Upper lobe of left lung (tissue), 6 donors: ENCODE measurements at regions not wholly inside any gene's neighbourhood (a gene's known extent, or its start where the extent isn't known, plus 50 kb on each side); places are given as distances from the start of the nearest gene placed in this dataset.
"Not testable (repeated sequence)": the region's sequence is repeated elsewhere in the genome, so short reads cannot be mapped to it uniquely, and the experiment has no call there.

ENCODE experiments used
- ATAC-seq, 2 donors: fragments of 200-7000 bp; cut with Tn5 transposase; one replicate each; pipeline ENCODE4 v1.9.1; 2022; ENCODE audit warnings: mild to moderate bottlenecking in 2 of 2, moderate library complexity in 2 of 2; ENCODE audit not compliant: low FRiP score in 2 of 2
- DNase-seq, 2 donors: peaks; one replicate each; pipeline ENCODE4 v3.0.0-alpha.2; 2019 to 2020
- H3K27ac ChIP-seq, 4 donors: fragments of 200-600 bp; sonication (generic); one replicate each; pipeline ENCODE4 v1.5.1; 2016 to 2019
- H3K27me3 ChIP-seq, 4 donors: fragments of 200-600 bp; sonication (generic); one replicate each; pipeline ENCODE4 v1.5.1; 2017 to 2019
- H3K36me3 ChIP-seq, 4 donors: fragments of 200-600 bp; sonication (generic); one replicate each; pipeline ENCODE4 v1.5.1; 2016 to 2019
- H3K4me1 ChIP-seq, 4 donors: fragments of 200-600 bp; sonication (generic); one replicate each; pipeline ENCODE4 v1.5.1; 2018 to 2019
- H3K4me3 ChIP-seq, 4 donors: fragments of 200-600 bp; sonication (generic); one replicate each; pipeline ENCODE4 v1.5.1; 2017 to 2019; ENCODE audit warnings: mild to moderate bottlenecking in 2 of 4, moderate library complexity in 1 of 4
- H3K9me3 ChIP-seq, 4 donors: fragments of 200-600 bp; sonication (generic); one replicate each; pipeline ENCODE4 v1.5.1; 2018 to 2019
- EP300 ChIP-seq, 4 donors: sonication (generic); formaldehyde crosslinking; IDR thresholded peaks; one replicate each; pipeline ENCODE4 v1.5.1; 2017; ENCODE audit warnings: antibody characterized with exemption in 4 of 4, control low read depth in 2 of 4
- POLR2A ChIP-seq, 4 donors: fragments of 450-650 bp; IDR thresholded peaks; one replicate each; pipeline ENCODE4 v1.5.1; 2016 to 2017; ENCODE audit warnings: antibody characterized with exemption in 4 of 4, mild to moderate bottlenecking in 2 of 4
- POLR2AphosphoS5 ChIP-seq, 2 donors: sonication (generic); formaldehyde crosslinking; IDR thresholded peaks; one replicate each; pipeline ENCODE4 v1.5.1; 2017; ENCODE audit warnings: antibody characterized with exemption in 2 of 2
- WGBS, 2 donors: methylation state at CpG; one replicate each; pipeline ENCODE4 v1.1.5; 2017 to 2018; 5-methylcytosine and 5-hydroxymethylcytosine counted together
- TF ChIP-seq, protein P1 (sequence below), 6 experiments: fragments of 450-650 bp in 4 of 6; fragments of 200-600 bp in 2 of 6; sonication (generic) in 2 of 6; IDR thresholded peaks; one replicate each; pipeline ENCODE4 v1.5.1; 2016 to 2019; ENCODE audit warnings: antibody characterized with exemption in 6 of 6
- donor health status: DM: no; HTN: no; CAD: no; lungs with moderate emphysema.
- donor health status: DM: no; HTN: yes; CAD: no; lungs with severe emphysema.

DNA sequence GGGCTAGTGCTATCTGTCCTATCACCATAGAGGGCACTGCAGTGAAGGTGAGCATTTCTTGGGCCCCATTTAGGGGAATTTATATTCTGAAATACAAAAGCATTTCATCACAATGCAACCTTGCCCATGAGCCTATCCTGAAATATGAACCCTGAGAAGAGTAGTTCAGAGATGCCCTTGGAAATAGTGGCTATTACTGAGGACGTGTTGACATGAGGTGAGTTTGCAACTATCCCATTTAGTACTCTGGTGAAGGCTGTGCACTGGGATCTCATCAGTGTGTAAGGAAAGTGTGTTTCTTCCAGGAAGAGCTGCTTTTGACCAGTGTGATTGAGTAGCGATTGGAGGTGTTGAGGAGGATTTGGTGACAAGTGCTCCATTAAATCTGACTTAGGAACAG is 149.3 kb upstream of the EOLA2 start:
- Histone ChIP-seq H3K27ac (no peak overlapping the region), H3K4me1 (no peaks in the 10 kb centered on the region), H3K27me3 (no peaks in the 10 kb centered on the region), H3K36me3 (no peaks in the 10 kb centered on the region), H3K4me3 (no peak overlapping the region), H3K9me3 (no peaks in the 10 kb centered on the region)
- DNase-seq: no peak
- ATAC-seq: no peak
- 66 to 80% methylated on average over 1 to 2 of the region's 2 CpGs for WGBS, 2 donors
- TF ChIP-seq EP300 (IDR thresholded peaks at IDR 0.05) (no peak), POLR2AphosphoS5 (IDR thresholded peaks at IDR 0.05) (no peak), POLR2A (IDR thresholded peaks at IDR 0.05) (no peak)
- TF ChIP-seq, protein P1, sequence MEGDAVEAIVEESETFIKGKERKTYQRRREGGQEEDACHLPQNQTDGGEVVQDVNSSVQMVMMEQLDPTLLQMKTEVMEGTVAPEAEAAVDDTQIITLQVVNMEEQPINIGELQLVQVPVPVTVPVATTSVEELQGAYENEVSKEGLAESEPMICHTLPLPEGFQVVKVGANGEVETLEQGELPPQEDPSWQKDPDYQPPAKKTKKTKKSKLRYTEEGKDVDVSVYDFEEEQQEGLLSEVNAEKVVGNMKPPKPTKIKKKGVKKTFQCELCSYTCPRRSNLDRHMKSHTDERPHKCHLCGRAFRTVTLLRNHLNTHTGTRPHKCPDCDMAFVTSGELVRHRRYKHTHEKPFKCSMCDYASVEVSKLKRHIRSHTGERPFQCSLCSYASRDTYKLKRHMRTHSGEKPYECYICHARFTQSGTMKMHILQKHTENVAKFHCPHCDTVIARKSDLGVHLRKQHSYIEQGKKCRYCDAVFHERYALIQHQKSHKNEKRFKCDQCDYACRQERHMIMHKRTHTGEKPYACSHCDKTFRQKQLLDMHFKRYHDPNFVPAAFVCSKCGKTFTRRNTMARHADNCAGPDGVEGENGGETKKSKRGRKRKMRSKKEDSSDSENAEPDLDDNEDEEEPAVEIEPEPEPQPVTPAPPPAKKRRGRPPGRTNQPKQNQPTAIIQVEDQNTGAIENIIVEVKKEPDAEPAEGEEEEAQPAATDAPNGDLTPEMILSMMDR (IDR thresholded peaks at IDR 0.05): no peak

DNA sequence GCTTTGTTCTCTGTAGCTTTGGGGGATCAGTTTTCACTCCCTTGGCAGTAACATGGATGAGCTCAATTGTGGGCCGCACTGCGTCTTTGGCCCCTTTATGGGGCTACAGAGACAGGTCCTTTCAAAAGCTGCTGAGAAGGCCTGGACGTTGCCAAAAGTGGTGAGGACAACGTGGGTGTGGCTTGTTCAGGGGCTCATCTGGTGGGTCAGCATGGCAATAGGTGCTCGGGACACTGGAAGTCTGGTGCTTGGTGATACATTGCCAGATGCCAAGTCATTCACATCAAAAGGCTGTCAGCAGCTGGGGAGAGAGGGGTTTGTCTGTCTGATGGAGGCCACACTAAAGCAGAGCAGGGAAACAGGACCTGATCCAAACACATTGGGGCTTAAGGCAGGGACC is 149.8 kb upstream of the EOLA2 start:
- Histone ChIP-seq H3K4me1 (no peaks in the 10 kb centered on the region), H3K9me3 (no peaks in the 10 kb centered on the region), H3K27ac (no peak overlapping the region), H3K36me3 (no peaks in the 10 kb centered on the region), H3K4me3 (no peak overlapping the region), H3K27me3 (no peaks in the 10 kb centered on the region)
- TF ChIP-seq POLR2AphosphoS5 (IDR thresholded peaks at IDR 0.05) (no peak), EP300 (IDR thresholded peaks at IDR 0.05) (no peak), POLR2A (IDR thresholded peaks at IDR 0.05) (no peak)
- TF ChIP-seq, protein P1 (IDR thresholded peaks at IDR 0.05): no peak
- no peak for ATAC-seq
- 73 to 82% methylated on average over 2 to 5 of the region's 5 CpGs for WGBS, 2 donors
- DNase-seq: no peak

DNA sequence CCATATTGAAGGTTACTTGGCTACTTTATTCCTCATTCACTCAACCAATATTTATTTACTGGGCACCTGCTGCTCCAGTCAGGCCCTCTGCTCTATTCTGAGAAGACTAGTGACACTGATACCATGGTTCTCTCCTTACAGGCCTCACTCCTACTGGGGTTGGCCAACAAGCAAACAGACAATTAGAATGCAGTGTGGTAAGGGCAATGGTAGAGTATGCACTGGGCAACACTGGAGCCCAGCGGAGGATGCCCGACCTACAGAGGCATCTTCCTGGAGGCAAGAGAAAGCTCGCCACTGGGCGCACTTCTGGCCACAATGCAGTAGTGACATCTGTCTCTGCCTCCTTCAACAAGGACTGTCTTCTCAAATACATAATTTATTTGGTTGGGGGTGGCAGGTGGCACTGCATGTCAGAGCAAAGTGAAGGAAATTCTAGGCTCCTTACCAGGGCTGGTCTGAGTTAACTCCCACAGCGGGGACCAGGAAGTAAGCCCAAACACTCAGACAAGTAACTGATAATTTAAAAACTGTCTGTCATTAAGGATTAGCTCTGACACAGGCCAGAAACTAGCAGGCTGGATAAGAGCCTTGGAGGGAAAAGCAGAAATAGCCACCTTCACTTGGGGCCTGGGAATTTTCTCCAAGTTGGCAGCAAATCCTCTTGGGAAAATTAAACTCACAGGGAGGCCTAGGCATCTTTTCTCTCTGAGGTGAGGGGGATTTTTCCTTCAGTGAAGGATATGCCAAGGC is 150.7 kb upstream of the EOLA2 start:
- DNase-seq (no peak), ATAC-seq (no peak)
- Histone ChIP-seq H3K9me3 (no peaks in the 10 kb centered on the region), H3K4me1 (no peaks in the 10 kb centered on the region), H3K27ac (no peak overlapping the region), H3K27me3 (no peaks in the 10 kb centered on the region), H3K4me3 (no peak overlapping the region), H3K36me3 (no peaks in the 10 kb centered on the region)
- no peak for TF ChIP-seq POLR2A (IDR thresholded peaks at IDR 0.05)
- TF ChIP-seq, protein P1 (IDR thresholded peaks at IDR 0.05): no peak
- TF ChIP-seq EP300 (IDR thresholded peaks at IDR 0.05): no peak
- no peak for TF ChIP-seq POLR2AphosphoS5 (IDR thresholded peaks at IDR 0.05)
- WGBS, 2 donors: 95 to 96% methylated on average over 4 to 5 of the region's 5 CpGs

DNA sequence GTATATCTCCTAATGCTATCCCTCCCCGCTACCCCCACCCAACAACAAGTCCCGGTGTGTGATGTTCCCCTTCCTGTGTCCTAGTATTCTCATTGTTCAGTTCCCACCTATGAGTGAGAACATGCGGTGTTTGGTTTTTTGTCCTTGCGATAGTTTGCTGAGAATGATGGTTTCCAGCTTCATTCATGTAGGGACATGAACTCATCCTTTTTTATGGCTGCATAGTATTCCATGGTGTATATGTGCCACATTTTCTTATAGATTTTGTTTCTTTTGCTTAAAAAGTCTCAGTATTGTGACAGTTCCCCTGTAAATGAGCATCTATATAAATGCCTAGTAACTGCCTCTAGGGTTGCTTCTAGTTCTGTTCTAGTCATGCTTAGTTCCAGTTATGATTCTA is 153.0 kb upstream of the EOLA2 start:
- not testable (repeated sequence) for H3K4me3 ChIP-seq, H3K27me3 ChIP-seq, H3K9me3 ChIP-seq, H3K27ac ChIP-seq, H3K4me1 ChIP-seq, DNase-seq, H3K36me3 ChIP-seq, ATAC-seq
- 93 to 95% methylated on average over 4 of the region's 4 CpGs for WGBS, 2 donors

DNA sequence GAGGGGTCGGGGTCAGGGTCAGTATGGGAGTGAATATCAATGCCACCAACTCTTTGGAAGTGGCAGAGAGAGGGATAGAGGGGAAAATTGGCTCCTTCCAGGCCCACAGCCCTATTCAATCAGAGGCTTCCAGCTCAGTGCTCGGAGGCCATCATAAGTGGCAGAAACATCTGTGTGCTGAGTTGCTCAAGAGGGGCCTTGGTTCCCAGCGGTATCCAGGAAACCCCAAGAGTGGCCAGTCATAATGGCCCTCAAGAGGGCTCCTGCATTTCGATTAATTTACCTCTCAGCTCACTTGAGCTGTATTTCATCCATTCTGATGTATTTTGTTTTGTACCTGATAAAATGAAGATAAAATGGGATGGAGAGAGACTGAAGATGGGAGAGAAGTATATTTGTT is 154.3 kb upstream of the EOLA2 start:
- DNase-seq (peak in 1 of 2 donors; percentile 49), ATAC-seq (no peak)
- WGBS, 2 donors: 53 to 100% methylated on average over 2 to 4 of the region's 4 CpGs
- no peak for TF ChIP-seq EP300 (IDR thresholded peaks at IDR 0.05)
- TF ChIP-seq POLR2AphosphoS5 (IDR thresholded peaks at IDR 0.05): no peak
- TF ChIP-seq, protein P1 (IDR thresholded peaks at IDR 0.05): no peak
- TF ChIP-seq POLR2A (IDR thresholded peaks at IDR 0.05): no peak
- Histone ChIP-seq H3K27ac (no peak overlapping the region), H3K4me1 (peaks cover 0 to 4% (median 1%) of the 10 kb centered on the region in 4 donors), H3K36me3 (no peaks in the 10 kb centered on the region), H3K9me3 (no peaks in the 10 kb centered on the region), H3K27me3 (no peaks in the 10 kb centered on the region), H3K4me3 (no peak overlapping the region)
